Caco-2 (cell line): ENCODE measurements at regions not wholly inside any gene's neighbourhood (a gene's known extent, or its start where the extent isn't known, plus 50 kb on each side); places are given as distances from the start of the nearest gene placed in this dataset.

Experiments used
- BruUV-seq: library from RNA; stranded (reverse); fragments of 400-500 nt; replicated peaks from 2 replicates; lab custom pipeline; 2021; lab: Mats Ljungman, UMichigan
- CTCF ChIA-PET: fragments of 300-600 bp; sonication (Branson Sonifier 250); formaldehyde crosslinking; loops from one replicate; lab custom pipeline; 2022; ENCODE audit warnings: antibody characterized with exemption; lab: Charles Lee
- POLR2A ChIA-PET: fragments of 300-600 bp; sonication (Branson Sonifier 250); formaldehyde crosslinking; loops from one replicate; lab custom pipeline; 2022; ENCODE audit warnings: antibody characterized with exemption; lab: Charles Lee
- DNase-seq, 2 experiments: peaks; one replicate each; pipeline versions ENCODE4 v3.0.0 to v3.0.0-alpha.2; 2020 to 2022
- H3K27me3 ChIP-seq: replicated peaks from 2 replicates; pipeline ENCODE4 v1.6.0; 2011; ENCODE audit warnings: low read length; ENCODE audit not compliant: control insufficient read depth, insufficient read depth
- H3K36me3 ChIP-seq: 2 replicates; pipeline ENCODE4 v1.5.1; 2011; ENCODE audit warnings: low read length; ENCODE audit not compliant: control insufficient read depth, insufficient read depth
- H3K4me1 ChIP-seq: fragments of 250-450 bp; sonication (Bioruptor Pico); 2 replicates; pipeline ENCODE4 v1.5.1; 2020; ENCODE audit warnings: mild to moderate bottlenecking
- H3K4me3 ChIP-seq: 2 replicates; pipeline ENCODE4 v1.5.1; 2011; ENCODE audit warnings: low read depth, mild to moderate bottlenecking, control low read depth, low read length
- H3K9me3 ChIP-seq: fragments of 250-450 bp; sonication (Bioruptor Pico); 2 replicates; pipeline ENCODE4 v1.5.1; 2020; ENCODE audit warnings: mild to moderate bottlenecking, moderate library complexity
- H3K27ac Mint-ChIP-seq: one replicate; pipeline ENCODE4 v1.8.0; 2022; ENCODE audit warnings: mixed read lengths; ENCODE audit not compliant: unreplicated experiment
- H3K27me3 Mint-ChIP-seq: one replicate; pipeline ENCODE4 v1.8.0; 2022; ENCODE audit warnings: mixed read lengths; ENCODE audit not compliant: insufficient read depth, unreplicated experiment
- H3K36me3 Mint-ChIP-seq: one replicate; pipeline ENCODE4 v1.8.0; 2022; ENCODE audit warnings: mild to moderate bottlenecking, mixed read lengths; ENCODE audit not compliant: insufficient read depth, unreplicated experiment
- H3K4me1 Mint-ChIP-seq: one replicate; pipeline ENCODE4 v1.8.0; 2022; ENCODE audit warnings: low read depth, mixed read lengths; ENCODE audit not compliant: unreplicated experiment
- H3K4me3 Mint-ChIP-seq: one replicate; pipeline ENCODE4 v1.8.0; 2022; ENCODE audit warnings: mild to moderate bottlenecking, moderate library complexity, mixed read lengths; ENCODE audit not compliant: unreplicated experiment
- H3K9me3 Mint-ChIP-seq: one replicate; pipeline ENCODE4 v1.8.0; 2022; ENCODE audit warnings: mixed read lengths; ENCODE audit not compliant: unreplicated experiment
- CTCF ChIP-seq, 2 experiments: fragments of 200-600 bp in 1 of 2; IDR thresholded peaks; 1 replicate in 1 of 2; 2 replicates in 1 of 2; pipeline versions ENCODE4 v1.5.1 to v1.8.0; 2011 to 2022; ENCODE audit warnings: antibody characterized with exemption in 1 of 2, control low read depth in 1 of 2, inconsistent platforms in 1 of 2, low read depth in 1 of 2, low read length in 1 of 2, mild to moderate bottlenecking in 1 of 2, moderate library complexity in 1 of 2; ENCODE audit not compliant: insufficient read depth in 1 of 2, severe bottlenecking in 1 of 2, unreplicated experiment in 1 of 2
- intact Hi-C: fragments of 100-400 bp; cut with micrococcal nuclease; formaldehyde crosslinking; loops from one replicate; pipeline ENCODE4 v1.10.0; 2022; ENCODE audit not compliant: unreplicated experiment

- Mint-ChIP-seq H3K36me3 (no peaks in the 10 kb centered on the region), H3K9me3 (no peaks in the 10 kb centered on the region), H3K4me1 (peaks cover 6% of the 10 kb centered on the region), H3K27me3 (no peaks in the 10 kb centered on the region), H3K27ac (no peak overlapping the region), H3K4me3 (no peak overlapping the region)
- Histone ChIP-seq H3K4me1 (peaks cover 18% of the 10 kb centered on the region), H3K27me3 (no peaks in the 10 kb centered on the region), H3K36me3 (no peaks in the 10 kb centered on the region), H3K4me3 (no peak overlapping the region), H3K9me3 (no peaks in the 10 kb centered on the region)
- TF ChIP-seq CTCF (IDR thresholded peaks at IDR 0.05; ENCODE audit: insufficient read depth in 1 of 2, low read depth in 1 of 2, low read length in 1 of 2, severe bottlenecking in 1 of 2, unreplicated experiment in 1 of 2): no peak
- no TSS peak for BruUV-seq
- intact Hi-C loops: no loop called here
- DNase-seq: no peak
- CTCF ChIA-PET: no interaction called here
- POLR2A ChIA-PET: no interaction called here
These were observed 85.4 kb upstream of the FAT1 start for GRCh38 chr4:186809070-186809469.

GRCh38 chr4:186810613-186811150, 87.0 kb upstream of the FAT1 start:
- no peaks in the 10 kb centered on the region for H3K27me3 Mint-ChIP-seq
- H3K4me1 Mint-ChIP-seq: no peaks in the 10 kb centered on the region

DNA sequence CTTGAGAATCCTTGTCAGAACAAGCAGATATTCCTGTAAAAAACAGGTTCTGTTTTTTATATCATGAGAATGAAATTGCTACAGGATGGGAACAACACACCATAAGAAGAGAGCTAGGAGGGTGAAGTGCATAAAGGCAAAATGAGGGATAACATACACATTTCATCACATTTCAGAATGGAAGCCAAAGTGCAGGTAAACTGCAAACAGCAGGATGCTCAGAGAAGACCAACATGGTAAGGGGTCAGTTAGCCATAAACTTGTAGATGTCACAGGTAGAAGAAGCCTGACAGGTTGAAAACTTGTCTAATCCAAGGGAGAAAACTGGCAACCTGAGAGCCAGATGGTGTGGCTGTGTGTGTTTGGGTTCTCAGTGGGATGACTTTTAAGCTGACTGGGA, 88.9 kb upstream of the FAT1 start:
- POLR2A ChIA-PET: no interaction called here
- no peak for TF ChIP-seq CTCF (IDR thresholded peaks at IDR 0.05; ENCODE audit: insufficient read depth in 1 of 2, low read depth in 1 of 2, low read length in 1 of 2, severe bottlenecking in 1 of 2, unreplicated experiment in 1 of 2)
- H3K4me1 ChIP-seq: no peaks in the 10 kb centered on the region
- CTCF ChIA-PET: no interaction called here
- DNase-seq: no peak
- no peaks in the 10 kb centered on the region for H3K36me3 ChIP-seq
- no peaks in the 10 kb centered on the region for H3K9me3 ChIP-seq
- Mint-ChIP-seq H3K4me1 (no peaks in the 10 kb centered on the region), H3K27ac (no peak overlapping the region), H3K27me3 (no peaks in the 10 kb centered on the region), H3K36me3 (no peaks in the 10 kb centered on the region), H3K4me3 (no peak overlapping the region), H3K9me3 (no peaks in the 10 kb centered on the region)
- intact Hi-C loops: no loop called here
- BruUV-seq: no TSS peak
- H3K4me3 ChIP-seq: no peak overlapping the region
- no peaks in the 10 kb centered on the region for H3K27me3 ChIP-seq

More at GRCh38 chr4:186810613-186811150, 87.0 kb upstream of the FAT1 start:
- no peaks in the 10 kb centered on the region for H3K36me3 ChIP-seq
- ChIA-PET POLR2A (no interaction called here), CTCF (no interaction called here)
- H3K9me3 ChIP-seq: no peaks in the 10 kb centered on the region
- no peak overlapping the region for H3K4me3 ChIP-seq
- TF ChIP-seq CTCF (IDR thresholded peaks at IDR 0.05; ENCODE audit: insufficient read depth in 1 of 2, low read depth in 1 of 2, low read length in 1 of 2, severe bottlenecking in 1 of 2, unreplicated experiment in 1 of 2): no peak
- BruUV-seq: no TSS peak
- no peaks in the 10 kb centered on the region for H3K27me3 ChIP-seq
- no peak for DNase-seq
- H3K27ac Mint-ChIP-seq: no peak overlapping the region
- intact Hi-C loops: no loop called here
- H3K4me1 ChIP-seq: peaks cover 9% of the 10 kb centered on the region
- H3K4me3 Mint-ChIP-seq: no peak overlapping the region
- H3K9me3 Mint-ChIP-seq: no peaks in the 10 kb centered on the region
- no peaks in the 10 kb centered on the region for H3K36me3 Mint-ChIP-seq
